HepG2 (cell line): ENCODE measurements at regions not wholly inside any gene's neighbourhood (a gene's known extent, or its start where the extent isn't known, plus 50 kb on each side); places are given as distances from the start of the nearest gene placed in this dataset.

Experiments
- ATAC-seq: fragments of 200-7000 bp; cut with Tn5 transposase; 3 replicates; pipeline ENCODE4 v1.9.1; 2020; ENCODE audit warnings: mild to moderate bottlenecking, moderate library complexity
- BruUV-seq: library from RNA; stranded (reverse); fragments of 400-500 nt; replicated peaks from 2 replicates; lab custom pipeline; 2021; lab: Mats Ljungman, UMichigan
- CTCF ChIA-PET: fragments of 300-600 bp; formaldehyde crosslinking; extraction: SDS; loops from one replicate; lab custom pipeline; 2021; ENCODE audit warnings: low total read pairs, inconsistent platforms, low intra/inter-chr PET ratio; lab: Yijun Ruan, JAX
- POLR2A ChIA-PET: fragments of 350-600 bp; sonication (Branson Sonifier 250); formaldehyde crosslinking; loops from one replicate; lab custom pipeline; 2020; ENCODE audit warnings: antibody characterized with exemption, inconsistent platforms; lab: Yijun Ruan, JAX
- DNase-seq: peaks from one replicate; pipeline ENCODE4 v3.0.0-alpha.2; 2015; ENCODE audit warnings: low spot score
- FAIRE-seq: peaks from 3 replicates; lab custom pipeline; 2011; peaks lifted over from hg19 to GRCh38; lab: Jason Lieb, UNC
- H2AFZ ChIP-seq: one replicate; pipeline ENCODE4 v1.6.1; 2011; ENCODE audit warnings: low read length, inconsistent platforms
- H3K27ac ChIP-seq: fragments of 300-600 bp; 3 replicates; pipeline ENCODE4 v1.8.0; 2011; ENCODE audit warnings: mixed run types, mild to moderate bottlenecking, mixed read lengths, low read length, inconsistent platforms; ENCODE audit not compliant: insufficient read depth; ENCODE audit errors: extremely low read length
- H3K27me3 ChIP-seq, 2 experiments: fragments of 200-600 bp in 1 of 2; 2 replicates in 1 of 2; 3 replicates in 1 of 2; pipeline versions ENCODE4 v1.6.0 to v1.8.0; 2011; ENCODE audit warnings: low read length in 2 of 2, mild to moderate bottlenecking in 2 of 2, moderate library complexity in 2 of 2, inconsistent platforms in 1 of 2; ENCODE audit not compliant: insufficient read depth in 2 of 2, control insufficient read depth in 1 of 2
- H3K36me3 ChIP-seq, 2 experiments: fragments of 200-600 bp in 1 of 2; replicated peaks in 1 of 2; 2 replicates in 1 of 2; 3 replicates in 1 of 2; pipeline versions ENCODE4 v1.5.1 to v1.8.0; 2011; ENCODE audit warnings: low read length in 2 of 2, inconsistent platforms in 1 of 2; ENCODE audit not compliant: insufficient read depth in 2 of 2, control insufficient read depth in 1 of 2
- H3K4me1 ChIP-seq: 2 replicates; pipeline ENCODE4 v1.5.1; 2012; ENCODE audit warnings: low read length, inconsistent platforms; ENCODE audit not compliant: insufficient read depth
- H3K4me2 ChIP-seq: 2 replicates; pipeline ENCODE4 v1.6.0; 2011; ENCODE audit warnings: low read depth, low read length, inconsistent platforms
- H3K4me3 ChIP-seq, 3 experiments: fragments of 200-600 bp in 1 of 3; sonication (generic), shearing (Covaris generic) in 1 of 3; replicated peaks in 1 of 3; 2 replicates each; pipeline ENCODE4 v1.5.1; 2011 to 2016; ENCODE audit warnings: low read length in 3 of 3, inconsistent platforms in 2 of 3, low read depth in 2 of 3, mild to moderate bottlenecking in 2 of 3, control low read depth in 1 of 3, mixed read lengths in 1 of 3; ENCODE audit not compliant: insufficient read depth in 1 of 3
- H3K79me2 ChIP-seq: one replicate; pipeline ENCODE4 v1.6.1; 2011; ENCODE audit warnings: low read length, inconsistent platforms; ENCODE audit not compliant: insufficient read depth
- H3K9ac ChIP-seq: 2 replicates; pipeline ENCODE4 v1.6.0; 2011; ENCODE audit warnings: mild to moderate bottlenecking, low read depth, low read length, inconsistent platforms; ENCODE audit not compliant: insufficient read depth
- H3K9me3 ChIP-seq: 2 replicates; pipeline ENCODE4 v1.5.1; 2012; ENCODE audit warnings: mild to moderate bottlenecking, low read length
- H4K20me1 ChIP-seq: 2 replicates; pipeline ENCODE4 v1.6.0; 2011; ENCODE audit warnings: inconsistent platforms, mild to moderate bottlenecking, low read length, moderate library complexity; ENCODE audit not compliant: insufficient read depth
- MAF1 ChIP-seq: sonication (generic); formaldehyde crosslinking; IDR thresholded peaks from 2 replicates; pipeline ENCODE4 v1.5.0; 2020; ENCODE audit warnings: missing genetic modification reagents, borderline replicate concordance
- MTF1 ChIP-seq: sonication (generic); formaldehyde crosslinking; IDR thresholded peaks from 2 replicates; pipeline ENCODE4 v1.5.0; 2020; ENCODE audit warnings: missing genetic modification reagents
- NCOA1 ChIP-seq: sonication (generic); formaldehyde crosslinking; IDR thresholded peaks from 2 replicates; pipeline ENCODE4 v1.9.0; 2021; ENCODE audit warnings: missing genetic modification reagents
- NFYB ChIP-seq: sonication (generic); formaldehyde crosslinking; IDR thresholded peaks from 2 replicates; pipeline ENCODE4 v1.4.0; 2020; ENCODE audit warnings: missing genetic modification reagents
- TEAD2 ChIP-seq: sonication (generic); formaldehyde crosslinking; IDR thresholded peaks from 2 replicates; pipeline ENCODE4 v1.9.0; 2021; ENCODE audit warnings: missing genetic modification reagents
- TOE1 ChIP-seq: sonication (generic); formaldehyde crosslinking; IDR thresholded peaks from 2 replicates; pipeline ENCODE4 v1.4.0; 2020; ENCODE audit warnings: mild to moderate bottlenecking, missing genetic modification reagents
- ZSCAN20 ChIP-seq: sonication (generic); formaldehyde crosslinking; IDR thresholded peaks from 2 replicates; pipeline ENCODE4 v1.4.0; 2020; ENCODE audit warnings: missing genetic modification reagents, mild to moderate bottlenecking, borderline replicate concordance
- WGBS: methylation state at CpG from one replicate; pipeline ENCODE4 v1.1.6; 2017; ENCODE audit warnings: low lambda C conversion rate; 5-methylcytosine and 5-hydroxymethylcytosine counted together
- in situ Hi-C: cut with HindIII; loops from 2 replicates; pipeline ENCODE4 v1.10.0; 2017; ENCODE audit warnings: low pct_unique_long_range_greater_than_20kb; ENCODE audit not compliant: extremely low pct_ligation_motif_present
- intact Hi-C: fragments of 100-400 bp; cut with micrococcal nuclease; formaldehyde crosslinking; loops from one replicate; pipeline ENCODE4 v1.10.0; 2022; ENCODE audit not compliant: unreplicated experiment
- TF ChIP-seq, protein P1 (sequence below): sonication (generic); formaldehyde crosslinking; IDR thresholded peaks from 2 replicates; pipeline ENCODE4 v1.4.0; 2020; ENCODE audit warnings: mild to moderate bottlenecking, missing genetic modification reagents
- TF ChIP-seq, protein P2 (sequence below): sonication (generic); formaldehyde crosslinking; IDR thresholded peaks from 2 replicates; pipeline ENCODE4 v1.5.0; 2020; ENCODE audit warnings: missing genetic modification reagents

DNA sequence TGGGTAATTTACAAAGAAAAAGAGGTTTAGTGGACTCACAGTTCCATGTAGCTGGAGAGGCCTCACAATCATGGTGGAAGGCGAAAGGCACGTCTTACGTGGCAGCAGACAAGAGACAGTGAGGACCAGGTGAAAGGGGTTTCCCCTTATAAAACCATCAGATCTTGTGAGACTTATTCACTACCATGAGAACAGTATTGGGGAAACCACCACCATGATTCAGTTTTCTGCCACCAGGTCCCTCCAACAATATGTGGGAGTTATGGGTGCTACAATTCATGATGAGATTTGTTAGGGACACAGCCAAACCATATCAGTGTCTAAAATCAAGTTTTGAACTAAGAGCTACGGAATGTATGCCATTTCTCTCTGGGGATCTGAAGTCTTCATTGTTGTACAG, 354.8 kb upstream of the C2CD4B start:
- intact Hi-C loops: no loop called here
- WGBS: 70% methylated on average over 4 of the region's 4 CpGs

DNA sequence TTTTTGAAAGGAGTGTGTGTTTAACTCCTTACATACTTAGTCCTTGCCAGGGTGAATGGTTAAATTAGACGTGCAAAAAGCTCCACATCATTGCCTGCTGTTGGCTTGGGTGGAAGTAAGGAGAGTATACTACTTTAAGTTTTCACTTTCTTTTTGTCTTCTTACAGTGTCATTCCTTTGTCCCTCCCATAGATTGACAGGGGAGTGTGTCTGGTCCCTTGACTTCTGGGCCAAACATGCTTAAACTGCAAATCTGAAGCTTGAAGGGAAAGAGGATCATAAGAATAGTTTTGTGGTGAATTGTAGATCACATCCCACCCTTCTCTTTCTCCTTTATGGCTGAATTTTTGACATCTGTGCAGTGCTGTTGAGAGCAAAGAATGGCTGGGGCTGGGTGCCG, 355.8 kb upstream of the C2CD4B start:
- FAIRE-seq: no peak
- intact Hi-C loops: no loop called here
- CTCF ChIA-PET: no interaction called here

More for the DNA sequence above, 354.8 kb upstream of the C2CD4B start:
- no peak for TF ChIP-seq ZSCAN20 (CRISPR knock-in tag)
- no peak for TF ChIP-seq TEAD2
- TF ChIP-seq, protein P1, sequence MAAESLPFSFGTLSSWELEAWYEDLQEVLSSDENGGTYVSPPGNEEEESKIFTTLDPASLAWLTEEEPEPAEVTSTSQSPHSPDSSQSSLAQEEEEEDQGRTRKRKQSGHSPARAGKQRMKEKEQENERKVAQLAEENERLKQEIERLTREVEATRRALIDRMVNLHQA (CRISPR knock-in tag): no peak
- TF ChIP-seq MTF1 (CRISPR knock-in tag): no peak
- TF ChIP-seq MAF1 (CRISPR knock-in tag): no peak
- no peak for TF ChIP-seq TOE1 (CRISPR knock-in tag)
- no peak for TF ChIP-seq NFYB (CRISPR knock-in tag)
- no peak overlapping the region for H3K4me2 ChIP-seq
- DNase-seq (no peak), ATAC-seq (no peak), FAIRE-seq (no peak)
- H3K27me3 ChIP-seq: no peaks in the 10 kb centered on the region
- peaks cover 9% of the 10 kb centered on the region; the same call in 1 of the 2 replicates for H3K4me1 ChIP-seq
- POLR2A ChIA-PET: no interaction called here
- H3K27ac ChIP-seq: no peak overlapping the region
- H3K79me2 ChIP-seq: no peaks in the 10 kb centered on the region
- no peak overlapping the region for H3K9ac ChIP-seq
- H3K9me3 ChIP-seq: no peaks in the 10 kb centered on the region
- H2AFZ ChIP-seq: no peak overlapping the region
- no TSS peak for BruUV-seq
- H3K36me3 ChIP-seq: no peaks in the 10 kb centered on the region
- CTCF ChIA-PET: no interaction called here
- in situ Hi-C loops: no loop called here
- H3K4me3 ChIP-seq: no peak overlapping the region
- no peaks in the 10 kb centered on the region for H4K20me1 ChIP-seq

More for the DNA sequence above, 355.8 kb upstream of the C2CD4B start:
- in situ Hi-C loops: no loop called here
- no peaks in the 10 kb centered on the region for H3K79me2 ChIP-seq
- H3K4me2 ChIP-seq: no peak overlapping the region
- no peak overlapping the region for H3K4me3 ChIP-seq
- H3K27ac ChIP-seq: no peak overlapping the region
- no TSS peak for BruUV-seq
- no peak for ATAC-seq
- POLR2A ChIA-PET: no interaction called here
- DNase-seq: no peak
- TF ChIP-seq NCOA1 (CRISPR knock-in tag): no peak
- TF ChIP-seq, protein P2, sequence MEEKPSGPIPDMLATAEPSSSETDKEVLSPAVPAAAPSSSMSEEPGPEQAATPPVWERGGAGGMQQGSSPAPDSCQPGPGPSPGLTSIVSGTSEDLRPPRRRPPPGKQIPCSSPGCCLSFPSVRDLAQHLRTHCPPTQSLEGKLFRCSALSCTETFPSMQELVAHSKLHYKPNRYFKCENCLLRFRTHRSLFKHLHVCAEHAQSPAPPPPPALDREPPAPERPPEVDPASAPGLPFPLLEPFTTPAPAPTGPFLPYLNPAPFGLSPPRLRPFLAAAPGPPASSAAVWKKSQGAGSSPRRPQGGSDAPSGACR (CRISPR knock-in tag): no peak
- no peak overlapping the region for H2AFZ ChIP-seq
- no peaks in the 10 kb centered on the region for H4K20me1 ChIP-seq
- H3K36me3 ChIP-seq: no peaks in the 10 kb centered on the region
- no peaks in the 10 kb centered on the region for H3K9me3 ChIP-seq
- H3K9ac ChIP-seq: no peak overlapping the region
- WGBS: 96% methylated on average over 2 of the region's 2 CpGs
- no peaks in the 10 kb centered on the region for H3K27me3 ChIP-seq
- 0 out of 2 replicates have a peak, but pooled peaks cover 6% of the 10 kb centered on the region for H3K4me1 ChIP-seq
